Stimulated activated CD4-positive, alpha-beta T cell treated with anti-CD3 and anti-CD28 coated beads, Interleukin-2, amount 100 ng/mL, for 48 hours (primary cell): ENCODE measurements at regions not wholly inside any gene's neighbourhood (a gene's known extent, or its start where the extent isn't known, plus 50 kb on each side); places are given as distances from the start of the nearest gene placed in this dataset.
"Not testable (repeated sequence)": the region's sequence is repeated elsewhere in the genome, so short reads cannot be mapped to it uniquely, and the experiment has no call there.

Source experiments
- DNase-seq, 2 donors: peaks; one replicate each; pipeline ENCODE4 v3.0.0-alpha.2; 2020

GRCh38 chr20:26214991-26215390 lies 518.3 kb upstream of the ZNF337 start:
- no peak for DNase-seq

GRCh38 chr20:26209171-26209941 lies 512.7 kb upstream of the ZNF337 start:
- DNase-seq: peak in 1 of 2 donors; percentile 7

- peak; percentile 10 to 16 for DNase-seq
Observed at GRCh38 chr20:26208296-26209091, 511.8 kb upstream of the ZNF337 start.

GRCh38 chr20:26207967-26208295 lies 511.3 kb upstream of the ZNF337 start:
- DNase-seq: peak in 1 of 2 donors; percentile 0

GRCh38 chr20:26207237-26207966 lies 510.7 kb upstream of the ZNF337 start:
- no peak for DNase-seq

- no peak for DNase-seq
Observed at GRCh38 chr20:26205350-26205749, 508.7 kb upstream of the ZNF337 start.

- DNase-seq: not testable (repeated sequence)
Observed at GRCh38 chr20:26201026-26201425, 504.4 kb upstream of the ZNF337 start.

GRCh38 chr20:26187329-26187728 lies 490.7 kb upstream of the ZNF337 start:
- DNase-seq: not testable (repeated sequence)

GRCh38 chr20:26183720-26184119 lies 487.1 kb upstream of the ZNF337 start:
- DNase-seq: not testable (repeated sequence)

- not testable (repeated sequence) for DNase-seq
Observed at GRCh38 chr20:26181364-26181763, 484.7 kb upstream of the ZNF337 start.

- not testable (repeated sequence) for DNase-seq
Observed at GRCh38 chr20:26171875-26172274, 475.2 kb upstream of the ZNF337 start.

GRCh38 chr20:26169506-26169905 lies 472.9 kb upstream of the ZNF337 start:
- DNase-seq: no peak

- no peak for DNase-seq
Observed at GRCh38 chr20:26167499-26167898, 470.8 kb upstream of the ZNF337 start.

GRCh38 chr20:26163890-26164289 lies 467.2 kb upstream of the ZNF337 start:
- no peak for DNase-seq

- DNase-seq: not testable (repeated sequence)
Observed at GRCh38 chr20:26163151-26163550, 466.5 kb upstream of the ZNF337 start.

- not testable (repeated sequence) for DNase-seq
Observed at GRCh38 chr20:26161741-26162140, 465.1 kb upstream of the ZNF337 start.

GRCh38 chr20:26160916-26161315 lies 464.3 kb upstream of the ZNF337 start:
- DNase-seq: not testable (repeated sequence)

GRCh38 chr20:26154224-26154623 lies 457.6 kb upstream of the ZNF337 start:
- DNase-seq: no peak

GRCh38 chr20:26135325-26136110 lies 438.9 kb upstream of the ZNF337 start:
- DNase-seq: no peak

GRCh38 chr20:26134606-26135005 lies 438.0 kb upstream of the ZNF337 start:
- no peak for DNase-seq

- DNase-seq: not testable (repeated sequence)
Observed at GRCh38 chr20:26133794-26134193, 437.1 kb upstream of the ZNF337 start.

GRCh38 chr20:26120920-26121319 lies 424.3 kb upstream of the ZNF337 start:
- not testable (repeated sequence) for DNase-seq

- DNase-seq: not testable (repeated sequence)
Observed at GRCh38 chr20:26094498-26094897, 397.8 kb upstream of the ZNF337 start.
